GM12891 (cell line): ENCODE measurements at regions not wholly inside any gene's neighbourhood (a gene's known extent, or its start where the extent isn't known, plus 50 kb on each side); places are given as distances from the start of the nearest gene placed in this dataset.

ENCODE experiments used
- POLR2A ChIP-seq: IDR thresholded peaks from 2 replicates; pipeline ENCODE4 v1.6.1; 2011; ENCODE audit warnings: low read depth, low read length, control low read depth
- POLR2AphosphoS5 ChIP-seq: IDR thresholded peaks from 2 replicates; pipeline ENCODE4 v1.6.1; 2011; ENCODE audit warnings: low read depth, low read length, control low read depth
- TAF1 ChIP-seq: IDR thresholded peaks from 2 replicates; pipeline ENCODE4 v1.6.1; 2011; ENCODE audit warnings: low read depth, low read length, control low read depth

- TF ChIP-seq POLR2A (no peak), POLR2AphosphoS5 (no peak), TAF1 (no peak)
These were observed 73.1 kb upstream of the AMN1 start for GRCh38 chr12:31801872-31802271.
